Thyroid gland (tissue), 4 donors: ENCODE measurements at regions not wholly inside any gene's neighbourhood (a gene's known extent, or its start where the extent isn't known, plus 50 kb on each side); places are given as distances from the start of the nearest gene placed in this dataset.
"Not testable (repeated sequence)": the region's sequence is repeated elsewhere in the genome, so short reads cannot be mapped to it uniquely, and the experiment has no call there.

ENCODE experiments used
- DNase-seq, 2 donors: peaks; one replicate each; pipeline ENCODE4 v3.0.0-alpha.2; 2019
- H3K27ac ChIP-seq, 3 donors: fragments of 200-600 bp; sonication (generic); 1 replicate in 2 of 3; 2 replicates in 1 of 3; pipeline ENCODE4 v1.5.1; 2016 to 2019; ENCODE audit warnings: mild to moderate bottlenecking in 1 of 3, moderate library complexity in 1 of 3
- H3K27me3 ChIP-seq: fragments of 200-600 bp; sonication (generic); one replicate; pipeline ENCODE4 v1.5.1; 2019
- H3K36me3 ChIP-seq, 2 donors: fragments of 200-600 bp; sonication (generic); one replicate each; pipeline ENCODE4 v1.5.1; 2016 to 2019
- H3K4me1 ChIP-seq, 2 donors: fragments of 200-600 bp; sonication (generic); one replicate each; pipeline ENCODE4 v1.5.1; 2017 to 2019
- H3K4me3 ChIP-seq, 3 donors: fragments of 200-600 bp; sonication (generic); replicated peaks in 1 of 3; 1 replicate in 2 of 3; 2 replicates in 1 of 3; pipeline ENCODE4 v1.5.1; 2016; ENCODE audit warnings: mild to moderate bottlenecking in 1 of 3
- H3K9me3 ChIP-seq: fragments of 200-600 bp; sonication (generic); one replicate; pipeline ENCODE4 v1.5.1; 2017
- POLR2A ChIP-seq, 2 donors: fragments of 450-650 bp; IDR thresholded peaks; one replicate each; pipeline ENCODE4 v1.6.1; 2017; ENCODE audit warnings: antibody characterized with exemption in 2 of 2, mild to moderate bottlenecking in 2 of 2, moderate library complexity in 1 of 2
- WGBS, 2 donors: methylation state at CpG; one replicate each; pipeline ENCODE4 v1.1.5; 2017; 5-methylcytosine and 5-hydroxymethylcytosine counted together
- intact Hi-C: fragments of 100-400 bp; cut with DNase I; formaldehyde crosslinking; loops from one replicate; pipeline ENCODE4 v1.15.1; 2023
- TF ChIP-seq, protein P1 (sequence below), 6 experiments: fragments of 200-600 bp in 3 of 6; fragments of 450-650 bp in 3 of 6; sonication (generic) in 3 of 6; IDR thresholded peaks; one replicate each; pipeline ENCODE4 v1.5.1; 2016 to 2019; ENCODE audit warnings: antibody characterized with exemption in 6 of 6, mild to moderate bottlenecking in 2 of 6, inconsistent platforms in 1 of 6, moderate library complexity in 1 of 6

DNA sequence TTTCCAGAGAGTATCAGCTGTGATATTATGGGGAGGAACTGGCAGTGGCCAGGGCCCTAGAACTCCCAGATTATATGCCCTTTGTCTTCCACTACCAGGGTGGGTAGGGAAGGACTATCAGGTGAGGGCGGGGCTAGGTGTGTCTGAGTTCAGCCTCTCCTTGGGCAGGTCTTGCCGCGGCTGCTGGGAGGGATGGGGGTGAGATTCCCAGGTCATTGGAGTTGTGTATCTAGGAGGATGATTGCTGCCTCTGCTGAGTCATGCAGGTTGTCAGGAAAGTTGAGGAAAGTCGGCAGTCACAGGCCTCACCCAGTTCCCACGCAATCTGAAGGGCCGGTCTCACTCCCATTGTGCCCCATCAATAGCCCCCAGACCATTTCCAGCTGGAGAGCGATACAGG, 185.2 kb downstream of the DKK1 start:
- Histone ChIP-seq H3K36me3 (no peaks in the 10 kb centered on the region), H3K9me3 (no peaks in the 10 kb centered on the region), H3K27ac (no peak overlapping the region), H3K4me3 (no peak overlapping the region), H3K4me1 (no peaks in the 10 kb centered on the region), H3K27me3 (no peaks in the 10 kb centered on the region)
- no peak for DNase-seq
- TF ChIP-seq, protein P1, sequence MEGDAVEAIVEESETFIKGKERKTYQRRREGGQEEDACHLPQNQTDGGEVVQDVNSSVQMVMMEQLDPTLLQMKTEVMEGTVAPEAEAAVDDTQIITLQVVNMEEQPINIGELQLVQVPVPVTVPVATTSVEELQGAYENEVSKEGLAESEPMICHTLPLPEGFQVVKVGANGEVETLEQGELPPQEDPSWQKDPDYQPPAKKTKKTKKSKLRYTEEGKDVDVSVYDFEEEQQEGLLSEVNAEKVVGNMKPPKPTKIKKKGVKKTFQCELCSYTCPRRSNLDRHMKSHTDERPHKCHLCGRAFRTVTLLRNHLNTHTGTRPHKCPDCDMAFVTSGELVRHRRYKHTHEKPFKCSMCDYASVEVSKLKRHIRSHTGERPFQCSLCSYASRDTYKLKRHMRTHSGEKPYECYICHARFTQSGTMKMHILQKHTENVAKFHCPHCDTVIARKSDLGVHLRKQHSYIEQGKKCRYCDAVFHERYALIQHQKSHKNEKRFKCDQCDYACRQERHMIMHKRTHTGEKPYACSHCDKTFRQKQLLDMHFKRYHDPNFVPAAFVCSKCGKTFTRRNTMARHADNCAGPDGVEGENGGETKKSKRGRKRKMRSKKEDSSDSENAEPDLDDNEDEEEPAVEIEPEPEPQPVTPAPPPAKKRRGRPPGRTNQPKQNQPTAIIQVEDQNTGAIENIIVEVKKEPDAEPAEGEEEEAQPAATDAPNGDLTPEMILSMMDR (IDR thresholded peaks at IDR 0.05): no peak
- no peak for TF ChIP-seq POLR2A (IDR thresholded peaks at IDR 0.05)
- intact Hi-C loops: no loop called here
- WGBS, 2 donors: 94 to 98% methylated on average over 7 of the region's 7 CpGs

DNA sequence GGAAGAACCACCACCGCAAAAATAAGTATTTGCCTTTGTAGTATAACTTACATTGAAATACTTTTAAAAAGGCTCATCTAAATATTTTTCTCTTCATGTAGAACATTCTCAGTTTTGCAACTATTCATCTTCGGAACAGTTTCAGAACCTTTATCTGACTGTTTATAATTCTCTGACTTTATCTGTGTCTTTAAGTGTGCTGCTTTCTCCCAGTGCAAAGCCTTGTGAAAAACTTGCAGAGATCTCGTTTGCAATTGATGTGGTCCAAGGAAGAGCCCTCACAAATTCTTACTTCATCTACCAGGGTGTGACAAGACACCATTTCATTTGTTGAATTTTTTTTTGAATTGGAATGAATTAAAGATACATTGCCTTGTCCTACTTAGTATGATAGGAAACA, 186.4 kb downstream of the DKK1 start:
- 90 to 91% methylated on average over 3 of the region's 3 CpGs for WGBS, 2 donors
- H3K9me3 ChIP-seq: no peaks in the 10 kb centered on the region
- no peak for DNase-seq
- TF ChIP-seq, protein P1 (IDR thresholded peaks at IDR 0.05): no peak
- TF ChIP-seq POLR2A (IDR thresholded peaks at IDR 0.05): no peak
- H3K4me3 ChIP-seq: no peak overlapping the region
- no peaks in the 10 kb centered on the region for H3K27me3 ChIP-seq
- no peaks in the 10 kb centered on the region for H3K36me3 ChIP-seq
- intact Hi-C loops: no loop called here
- H3K27ac ChIP-seq: no peak overlapping the region
- H3K4me1 ChIP-seq: no peaks in the 10 kb centered on the region

DNA sequence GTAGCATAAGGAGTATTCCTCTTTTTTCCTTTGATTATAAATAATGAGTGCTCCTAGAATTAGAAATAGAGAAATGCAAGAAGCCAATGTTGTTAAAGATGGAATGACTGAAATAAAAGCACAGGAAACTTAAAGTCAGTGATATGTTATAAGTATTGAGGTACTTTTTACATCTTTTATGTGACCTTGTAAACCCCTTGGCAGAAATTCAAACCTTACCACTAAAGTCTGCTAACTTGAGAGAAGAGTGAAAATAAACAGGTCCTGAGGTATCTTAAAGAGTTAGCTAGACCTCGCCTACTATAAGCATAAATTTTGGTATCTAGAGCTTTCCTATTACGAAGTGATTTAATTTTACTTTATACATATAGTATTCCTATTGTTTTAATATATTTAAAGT, 188.2 kb downstream of the DKK1 start:
- 72 to 74% methylated on average over 2 of the region's 2 CpGs for WGBS, 2 donors
- Histone ChIP-seq H3K4me1 (no peaks in the 10 kb centered on the region), H3K4me3 (no peak overlapping the region), H3K36me3 (no peaks in the 10 kb centered on the region), H3K9me3 (no peaks in the 10 kb centered on the region), H3K27ac (no peak overlapping the region), H3K27me3 (no peaks in the 10 kb centered on the region)
- no peak for TF ChIP-seq POLR2A (IDR thresholded peaks at IDR 0.05)
- TF ChIP-seq, protein P1 (IDR thresholded peaks at IDR 0.05): no peak
- no peak for DNase-seq
- intact Hi-C loops: no loop called here

DNA sequence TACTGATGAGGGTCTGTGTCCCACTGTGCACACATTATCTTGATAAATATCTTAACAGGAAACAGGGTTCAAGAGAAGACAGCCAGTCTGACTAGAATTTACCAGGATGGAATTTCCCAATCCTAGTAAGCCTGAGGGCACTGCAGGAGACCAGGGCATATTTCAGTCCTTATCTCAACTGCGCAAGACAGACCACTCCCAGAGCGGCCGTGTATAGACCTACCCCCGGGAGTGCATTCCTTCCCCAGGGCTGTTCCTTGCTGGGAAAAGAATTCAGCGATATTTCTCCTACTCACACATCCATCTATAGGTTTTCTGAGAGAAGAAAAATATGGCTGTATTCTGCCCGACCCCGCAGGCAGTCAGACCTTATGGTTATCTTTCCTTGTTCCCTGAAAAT, 191.3 kb downstream of the DKK1 start:
- H3K4me3 ChIP-seq, DNase-seq, intact Hi-C loops, H3K4me1 ChIP-seq, H3K36me3 ChIP-seq, H3K27ac ChIP-seq, H3K9me3 ChIP-seq, H3K27me3 ChIP-seq: not testable (repeated sequence)
- WGBS, 2 donors: 90 to 91% methylated on average over 7 of the region's 7 CpGs

DNA sequence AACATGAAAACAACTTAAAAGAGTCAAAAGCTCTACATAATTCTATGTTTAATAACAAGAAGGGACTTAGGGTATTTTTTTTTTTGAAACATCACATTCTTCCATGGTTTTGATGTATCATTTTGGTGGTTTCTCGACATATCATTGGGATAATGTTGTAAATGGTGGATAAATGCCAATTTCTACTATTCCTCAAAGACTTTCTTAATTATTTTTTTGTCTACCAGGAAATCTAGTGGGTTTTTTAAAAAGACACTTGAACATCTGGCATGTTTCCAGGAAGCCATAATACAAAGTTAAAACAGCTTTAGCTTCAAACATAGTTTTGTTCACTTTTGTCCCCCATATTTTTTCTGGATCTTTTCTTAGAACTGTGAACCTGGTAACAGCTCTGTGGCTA, 200.4 kb downstream of the DKK1 start:
- intact Hi-C loops: no loop called here
- Histone ChIP-seq H3K4me1 (no peaks in the 10 kb centered on the region), H3K9me3 (no peaks in the 10 kb centered on the region), H3K27ac (no peak overlapping the region), H3K36me3 (no peaks in the 10 kb centered on the region), H3K4me3 (no peak overlapping the region), H3K27me3 (no peaks in the 10 kb centered on the region)
- TF ChIP-seq, protein P1 (IDR thresholded peaks at IDR 0.05): no peak
- TF ChIP-seq POLR2A (IDR thresholded peaks at IDR 0.05): no peak
- whole genome bisulfite sequencing, 2 donors: 69 to 72% methylated on average over 1 of the region's 1 CpG
- DNase-seq: no peak

DNA sequence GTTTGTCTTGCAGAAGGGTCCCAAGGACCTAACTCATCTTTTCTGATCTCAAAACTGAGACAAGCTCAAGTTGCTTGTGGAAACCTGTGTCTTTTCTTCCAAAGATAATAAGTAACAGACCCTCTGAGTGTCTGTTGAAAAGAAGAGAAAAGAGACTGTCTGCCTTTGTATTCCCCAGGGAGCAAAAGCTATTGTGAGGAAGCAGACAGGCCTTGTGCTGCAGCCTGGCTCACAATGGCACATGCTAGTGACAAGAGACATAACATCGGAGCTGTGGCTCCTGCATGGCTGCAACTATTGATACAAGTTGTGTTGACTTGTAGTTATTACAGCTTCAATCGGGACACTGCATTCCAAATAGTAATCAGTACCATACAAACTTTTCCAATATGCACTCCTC, 202.9 kb downstream of the DKK1 start:
- H3K4me3 ChIP-seq: no peak overlapping the region
- WGBS, 2 donors: 24 to 39% methylated on average over 2 of the region's 2 CpGs
- DNase-seq: no peak
- no peaks in the 10 kb centered on the region for H3K36me3 ChIP-seq
- no peaks in the 10 kb centered on the region for H3K4me1 ChIP-seq
- no peaks in the 10 kb centered on the region for H3K9me3 ChIP-seq
- TF ChIP-seq, protein P1 (IDR thresholded peaks at IDR 0.05): no peak
- TF ChIP-seq POLR2A (IDR thresholded peaks at IDR 0.05): no peak
- H3K27ac ChIP-seq: no peak overlapping the region
- intact Hi-C loops: no loop called here
- no peaks in the 10 kb centered on the region for H3K27me3 ChIP-seq
